Rectal smooth muscle tissue (tissue), 1 donor: ENCODE measurements at regions not wholly inside any gene's neighbourhood (a gene's known extent, or its start where the extent isn't known, plus 50 kb on each side); places are given as distances from the start of the nearest gene placed in this dataset.
"Not testable (repeated sequence)": the region's sequence is repeated elsewhere in the genome, so short reads cannot be mapped to it uniquely, and the experiment has no call there.

Experiments used
- H3K27ac ChIP-seq: one replicate; pipeline ENCODE4 v1.7.0; 2013; ENCODE audit warnings: low read depth, low read length, inconsistent platforms
- H3K27me3 ChIP-seq: one replicate; pipeline ENCODE4 v1.7.0; 2013; ENCODE audit warnings: low read length; ENCODE audit not compliant: control insufficient read depth, insufficient read depth
- H3K36me3 ChIP-seq: one replicate; pipeline ENCODE4 v1.7.0; 2013; ENCODE audit warnings: low read length; ENCODE audit not compliant: control insufficient read depth, insufficient read depth
- H3K4me1 ChIP-seq: one replicate; pipeline ENCODE4 v1.7.0; 2013; ENCODE audit warnings: low read length; ENCODE audit not compliant: control insufficient read depth, insufficient read depth
- H3K4me3 ChIP-seq: one replicate; pipeline ENCODE4 v1.7.0; 2013; ENCODE audit warnings: low read length
- H3K9ac ChIP-seq: one replicate; pipeline ENCODE4 v1.7.0; 2013; ENCODE audit warnings: low read length

DNA sequence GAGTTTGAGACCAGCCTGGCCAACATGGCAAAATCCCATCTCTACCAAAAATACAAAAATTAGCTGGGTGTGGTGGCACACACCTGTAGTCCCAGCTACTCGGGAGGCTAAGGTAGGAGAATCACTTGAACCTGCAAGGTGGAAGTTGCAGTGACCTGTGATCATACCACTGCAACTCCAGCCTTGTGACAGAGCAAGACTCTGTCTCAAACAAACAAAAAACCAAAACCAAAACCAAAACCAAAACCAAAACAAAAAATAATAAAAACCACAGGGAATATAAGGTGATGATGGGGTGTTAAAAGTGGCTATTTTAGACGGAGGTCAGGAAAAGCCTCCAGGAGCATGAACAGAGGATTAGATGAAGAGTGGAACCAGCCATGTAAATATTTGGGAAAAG lies 96.3 kb upstream of the ARRDC3 start:
- H3K27me3 ChIP-seq, H3K4me3 ChIP-seq: not testable (repeated sequence)

DNA sequence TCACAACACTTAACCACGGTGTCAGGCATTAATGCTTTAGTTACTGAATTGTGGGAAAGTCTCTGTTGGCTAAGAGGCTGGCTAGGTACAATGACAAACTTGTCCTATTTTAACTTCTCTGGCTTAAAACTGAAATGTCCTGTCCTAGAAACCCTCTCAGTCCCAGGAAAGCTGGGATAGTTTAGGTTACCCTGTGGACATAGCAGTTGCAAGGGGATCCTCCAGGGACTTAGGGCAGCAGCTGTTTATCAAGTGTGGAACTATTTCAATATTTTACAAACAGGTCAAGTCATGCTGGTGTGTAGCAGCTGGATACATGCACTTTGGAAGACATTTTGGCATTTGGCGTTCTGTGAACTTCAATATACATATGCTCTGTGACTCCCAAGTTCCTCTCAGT lies 95.0 kb upstream of the ARRDC3 start:
- H3K9ac ChIP-seq, result no peak overlapping the region
- no peaks in the 10 kb centered on the region for H3K27me3 ChIP-seq
- H3K4me1 ChIP-seq, result no peaks in the 10 kb centered on the region
- no peak overlapping the region for H3K27ac ChIP-seq
- H3K36me3 ChIP-seq, result no peaks in the 10 kb centered on the region
- H3K4me3 ChIP-seq, result no peak overlapping the region

More for the DNA sequence above, 96.3 kb upstream of the ARRDC3 start:
- not testable (repeated sequence) for H3K27ac ChIP-seq, H3K36me3 ChIP-seq, H3K4me1 ChIP-seq, H3K9ac ChIP-seq

GRCh38 chr5:91477408-91477807 lies 94.3 kb upstream of the ARRDC3 start:
- H3K36me3 ChIP-seq, result no peaks in the 10 kb centered on the region
- no peaks in the 10 kb centered on the region for H3K4me1 ChIP-seq
- H3K9ac ChIP-seq, result no peak overlapping the region
- H3K27me3 ChIP-seq, result no peaks in the 10 kb centered on the region
- H3K27ac ChIP-seq, result no peak overlapping the region
- H3K4me3 ChIP-seq, result no peak overlapping the region

DNA sequence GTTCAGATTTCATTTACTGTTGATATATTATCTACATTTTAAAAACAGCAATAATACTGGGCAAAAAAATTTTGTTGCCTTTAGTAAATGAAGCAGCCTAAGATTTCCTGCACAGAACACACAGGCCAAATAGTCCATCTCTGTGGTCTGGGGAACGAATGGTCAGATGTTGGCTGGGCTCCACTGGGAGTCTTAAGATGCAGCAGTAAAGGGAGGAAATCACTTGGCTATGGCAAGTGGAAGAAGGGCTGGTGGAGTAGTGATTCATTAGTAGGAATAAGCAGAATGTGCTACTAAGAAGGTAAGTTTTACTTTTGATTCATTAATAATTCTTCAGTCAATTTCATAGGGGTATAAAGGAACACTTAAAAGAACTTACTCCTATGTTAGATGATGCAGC lies 91.1 kb upstream of the ARRDC3 start:
- H3K27me3 ChIP-seq, result no peaks in the 10 kb centered on the region
- no peaks in the 10 kb centered on the region for H3K36me3 ChIP-seq
- no peak overlapping the region for H3K9ac ChIP-seq
- H3K27ac ChIP-seq, result no peak overlapping the region
- H3K4me3 ChIP-seq, result no peak overlapping the region
- H3K4me1 ChIP-seq, result no peaks in the 10 kb centered on the region

- no peaks in the 10 kb centered on the region for H3K4me1 ChIP-seq
- no peak overlapping the region for H3K9ac ChIP-seq
- no peaks in the 10 kb centered on the region for H3K27me3 ChIP-seq
- no peak overlapping the region for H3K27ac ChIP-seq
- no peaks in the 10 kb centered on the region for H3K36me3 ChIP-seq
- H3K4me3 ChIP-seq, result no peak overlapping the region
Measured at GRCh38 chr5:91472631-91473030, 89.5 kb upstream of the ARRDC3 start.

- Histone ChIP-seq H3K9ac (no peak overlapping the region), H3K36me3 (no peaks in the 10 kb centered on the region), H3K4me1 (no peaks in the 10 kb centered on the region), H3K4me3 (no peak overlapping the region), H3K27me3 (no peaks in the 10 kb centered on the region), H3K27ac (no peak overlapping the region)
Measured at GRCh38 chr5:91469517-91470165, 86.5 kb upstream of the ARRDC3 start.

DNA sequence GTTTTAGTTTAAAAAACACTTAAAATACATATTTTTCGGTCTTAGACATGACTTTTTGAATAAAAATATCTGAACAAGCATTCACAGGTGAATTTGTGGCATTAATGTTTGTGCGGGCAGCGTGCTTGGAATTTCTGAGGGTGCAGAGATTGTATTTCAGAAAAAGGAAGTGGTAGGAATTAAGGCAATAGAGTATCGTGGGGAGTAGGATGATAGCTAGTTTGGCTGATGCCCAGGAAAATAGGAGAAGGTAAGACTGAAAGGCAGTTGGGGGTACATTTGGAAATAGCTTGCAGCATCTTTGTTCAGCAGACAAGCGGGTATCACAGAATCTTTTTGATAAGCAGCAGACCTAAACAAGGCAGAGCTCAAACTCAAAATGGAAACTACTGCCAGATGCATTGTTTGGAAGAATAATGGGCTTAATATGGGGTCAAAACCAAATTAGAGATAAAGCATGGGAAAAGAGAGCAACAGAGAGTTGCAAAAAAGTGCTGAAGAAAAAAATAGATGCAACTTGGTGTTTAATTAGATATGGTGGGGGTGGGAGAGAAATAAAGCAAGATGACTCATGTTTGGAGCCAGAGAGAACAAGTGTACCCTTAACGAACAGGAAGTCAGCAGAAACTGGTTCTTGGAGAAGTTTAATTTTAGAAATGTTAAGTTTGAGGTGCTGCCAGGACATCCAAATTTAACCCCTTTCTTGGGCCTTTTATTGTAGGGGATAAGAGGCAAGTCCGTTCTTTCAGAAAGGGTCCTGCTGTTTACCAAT lies 85.7 kb upstream of the ARRDC3 start:
- Histone ChIP-seq H3K9ac (no peak overlapping the region), H3K27ac (no peak overlapping the region), H3K4me1 (no peaks in the 10 kb centered on the region), H3K4me3 (no peak overlapping the region), H3K36me3 (no peaks in the 10 kb centered on the region), H3K27me3 (no peaks in the 10 kb centered on the region)

- no peaks in the 10 kb centered on the region for H3K4me1 ChIP-seq
- H3K4me3 ChIP-seq, result no peak overlapping the region
- no peaks in the 10 kb centered on the region for H3K36me3 ChIP-seq
- no peak overlapping the region for H3K9ac ChIP-seq
- H3K27me3 ChIP-seq, result no peaks in the 10 kb centered on the region
- H3K27ac ChIP-seq, result no peak overlapping the region
Measured at GRCh38 chr5:91464886-91465646, 81.9 kb upstream of the ARRDC3 start.

DNA sequence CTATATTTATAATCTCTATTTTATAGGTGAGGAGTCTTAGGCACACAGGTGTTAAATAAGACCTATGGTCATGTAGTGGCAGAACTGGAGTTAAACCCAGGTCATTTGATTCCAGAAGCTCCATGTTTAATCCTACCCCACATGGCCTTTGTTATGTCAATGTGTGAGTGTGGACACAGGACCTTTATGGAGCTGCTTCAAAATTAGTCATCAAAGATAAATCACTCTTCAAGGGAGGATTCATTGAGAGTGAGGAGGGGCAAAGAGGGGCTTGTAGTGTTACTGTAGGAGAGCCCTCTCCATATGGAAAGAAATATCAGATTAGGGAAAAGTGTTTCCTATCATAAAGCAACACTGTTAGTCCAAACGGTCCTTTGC lies 74.6 kb upstream of the ARRDC3 start:
- H3K4me3 ChIP-seq, result no peak overlapping the region
- H3K27ac ChIP-seq, result no peak overlapping the region
- no peaks in the 10 kb centered on the region for H3K27me3 ChIP-seq
- H3K4me1 ChIP-seq, result no peaks in the 10 kb centered on the region
- no peaks in the 10 kb centered on the region for H3K36me3 ChIP-seq
- H3K9ac ChIP-seq, result no peak overlapping the region

- H3K4me1 ChIP-seq, result no peaks in the 10 kb centered on the region
- H3K36me3 ChIP-seq, result no peaks in the 10 kb centered on the region
- no peak overlapping the region for H3K27ac ChIP-seq
- no peak overlapping the region for H3K9ac ChIP-seq
- H3K27me3 ChIP-seq, result no peaks in the 10 kb centered on the region
- no peak overlapping the region for H3K4me3 ChIP-seq
Measured at GRCh38 chr5:91456928-91457680, 74.0 kb upstream of the ARRDC3 start.

DNA sequence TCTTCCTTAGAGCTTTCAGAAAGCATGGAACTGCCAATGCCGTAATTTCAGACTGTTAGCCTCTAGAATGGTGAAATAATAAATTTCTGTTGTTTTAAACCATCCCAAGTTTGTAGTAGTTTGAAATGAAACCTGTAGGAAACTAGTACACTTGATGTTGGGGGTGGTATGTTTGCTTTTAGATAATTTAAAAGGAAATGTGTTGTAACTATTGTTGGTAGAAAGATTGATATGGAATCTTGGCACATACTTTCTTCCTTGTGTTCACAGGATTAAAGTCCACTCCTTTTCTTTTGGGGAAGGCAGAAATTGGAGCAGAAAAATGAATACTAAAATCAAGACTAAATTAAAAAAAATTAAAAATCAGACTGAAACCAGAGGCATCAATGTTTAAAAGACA lies 66.0 kb upstream of the ARRDC3 start:
- no peaks in the 10 kb centered on the region for H3K36me3 ChIP-seq
- no peak overlapping the region for H3K9ac ChIP-seq
- no peaks in the 10 kb centered on the region for H3K4me1 ChIP-seq
- H3K27me3 ChIP-seq, result no peaks in the 10 kb centered on the region
- no peak overlapping the region for H3K27ac ChIP-seq
- H3K4me3 ChIP-seq, result no peak overlapping the region

- not testable (repeated sequence) for H3K4me3 ChIP-seq, H3K27me3 ChIP-seq, H3K9ac ChIP-seq
Measured at GRCh38 chr5:91448079-91448478, 65.0 kb upstream of the ARRDC3 start.

More at GRCh38 chr5:91448079-91448478, 65.0 kb upstream of the ARRDC3 start:
- H3K4me1 ChIP-seq, H3K27ac ChIP-seq, H3K36me3 ChIP-seq: not testable (repeated sequence)
